HCT116 (cell line): ENCODE measurements at regions not wholly inside any gene's neighbourhood (a gene's known extent, or its start where the extent isn't known, plus 50 kb on each side); places are given as distances from the start of the nearest gene placed in this dataset.

Source experiments
- ATAC-seq: fragments of 200-7000 bp; cut with Tn5 transposase; 2 replicates; pipeline ENCODE4 v1.9.1; 2020; ENCODE audit warnings: mild to moderate bottlenecking, moderate library complexity
- BruUV-seq: library from RNA; stranded (reverse); fragments of 400-500 nt; replicated peaks from 2 replicates; lab custom pipeline; 2021; lab: Mats Ljungman, UMichigan
- CTCF ChIA-PET: fragments of 300-600 bp; sonication (Branson Sonifier 250); formaldehyde crosslinking; loops from one replicate; lab custom pipeline; 2021; ENCODE audit warnings: antibody characterized with exemption; lab: Charles Lee
- POLR2A ChIA-PET: fragments of 300-600, 350-600 bp; sonication (Branson Sonifier 250); formaldehyde crosslinking; loops from one replicate; lab custom pipeline; 2021; ENCODE audit warnings: antibody characterized with exemption; lab: Charles Lee
- RAD21 ChIA-PET, 2 experiments: fragments of 300-600 bp; sonication (Branson Sonifier 250); formaldehyde crosslinking; loops; one replicate each; lab custom pipeline; 2023; ENCODE audit warnings: low total read pairs in 2 of 2; ENCODE audit not compliant: uncharacterized antibody in 2 of 2, unreplicated experiment in 2 of 2, low non-redundant PET in 1 of 2; lab: Charles Lee
- DNase-seq: peaks from one replicate; pipeline ENCODE4 v3.0.0-alpha.2; 2010; ENCODE audit warnings: low read depth, low spot score
- H2AFZ ChIP-seq: fragments of 200-600 bp; shearing (Covaris generic), sonication (generic); 2 replicates; pipeline ENCODE4 v1.6.1; 2017; ENCODE audit warnings: low read depth, mixed run types, mixed read lengths, antibody characterized with exemption, low read length; ENCODE audit not compliant: poor library complexity, severe bottlenecking
- H3K27ac ChIP-seq: 2 replicates; pipeline ENCODE4 v1.5.1; 2012; ENCODE audit warnings: low read depth, low read length
- H3K27me3 ChIP-seq: fragments of 200-600 bp; sonication (generic); 2 replicates; pipeline ENCODE4 v1.6.1; 2016; ENCODE audit warnings: mixed run types, low read length, mixed read lengths; ENCODE audit not compliant: insufficient read depth
- H3K36me3 ChIP-seq, 2 experiments: fragments of 200-500 bp in 1 of 2; fragments of 200-600 bp in 1 of 2; sonication (Bioruptor generic) in 1 of 2; sonication (generic) in 1 of 2; 2 replicates each; pipeline versions ENCODE4 v1.5.1 to v1.6.1; 2014 to 2016; ENCODE audit warnings: low read length in 2 of 2, inconsistent platforms in 1 of 2, mixed read lengths in 1 of 2, mixed run types in 1 of 2; ENCODE audit not compliant: insufficient read depth in 2 of 2, control insufficient read depth in 1 of 2
- H3K4me1 ChIP-seq, 2 experiments: fragments of 200-600 bp in 1 of 2; sonication (generic) in 1 of 2; 2 replicates each; pipeline versions ENCODE4 v1.5.1 to v1.6.1; 2012 to 2017; ENCODE audit warnings: low read length in 2 of 2, inconsistent platforms in 1 of 2, mild to moderate bottlenecking in 1 of 2, mixed read lengths in 1 of 2, mixed run types in 1 of 2, moderate library complexity in 1 of 2; ENCODE audit not compliant: insufficient read depth in 2 of 2, control insufficient read depth in 1 of 2
- H3K4me2 ChIP-seq: fragments of 200-600 bp; sonication (generic); 2 replicates; pipeline ENCODE4 v1.6.1; 2017; ENCODE audit warnings: mixed run types, low read length, mixed read lengths
- H3K4me3 ChIP-seq, 2 experiments: fragments of 200-600 bp in 1 of 2; sonication (generic) in 1 of 2; replicated peaks in 1 of 2; 2 replicates each; pipeline ENCODE4 v1.5.1; 2011 to 2016; ENCODE audit warnings: low read length in 2 of 2, control low read depth in 1 of 2, low read depth in 1 of 2, mild to moderate bottlenecking in 1 of 2, mixed read lengths in 1 of 2, mixed run types in 1 of 2
- H3K79me2 ChIP-seq: fragments of 200-600 bp; sonication (generic); 2 replicates; pipeline ENCODE4 v1.6.1; 2017; ENCODE audit warnings: mild to moderate bottlenecking, mixed run types, low read length, moderate library complexity, mixed read lengths; ENCODE audit not compliant: insufficient read depth
- H3K9ac ChIP-seq: fragments of 200-600 bp; sonication (generic); 2 replicates; pipeline ENCODE4 v1.6.1; 2016; ENCODE audit warnings: low read length, mixed read lengths
- H3K9me2 ChIP-seq: fragments of 200-600 bp; sonication (generic), shearing (Covaris generic); 2 replicates; pipeline ENCODE4 v1.6.1; 2017; ENCODE audit warnings: mixed run types, mild to moderate bottlenecking, moderate library complexity; ENCODE audit not compliant: insufficient read depth
- H3K9me3 ChIP-seq, 2 experiments: fragments of 200-500 bp in 1 of 2; fragments of 200-600 bp in 1 of 2; sonication (Bioruptor generic) in 1 of 2; sonication (generic) in 1 of 2; 2 replicates each; pipeline ENCODE4 v1.6.1; 2014 to 2017; ENCODE audit warnings: low read length in 2 of 2, mixed read lengths in 2 of 2, inconsistent platforms in 1 of 2, low read depth in 1 of 2, mild to moderate bottlenecking in 1 of 2, mixed run types in 1 of 2, moderate library complexity in 1 of 2; ENCODE audit not compliant: control insufficient read depth in 1 of 2, insufficient read depth in 1 of 2
- H4K20me1 ChIP-seq: fragments of 200-600 bp; sonication (generic), shearing (Covaris generic); 2 replicates; pipeline ENCODE4 v1.6.1; 2017; ENCODE audit warnings: mixed run types, mild to moderate bottlenecking, moderate library complexity; ENCODE audit not compliant: insufficient read depth
- CBX3 ChIP-seq: IDR thresholded peaks from 2 replicates; pipeline ENCODE4 v1.6.1; 2012; ENCODE audit warnings: low read depth
- EZH2phosphoT487 ChIP-seq: fragments of 200-600 bp; IDR thresholded peaks from 2 replicates; pipeline ENCODE4 v1.6.1; 2018; ENCODE audit warnings: antibody characterized with exemption, borderline replicate concordance
- JUND ChIP-seq: IDR thresholded peaks from 2 replicates; pipeline ENCODE4 v1.6.1; 2012
- POLR2A ChIP-seq: IDR thresholded peaks from 2 replicates; pipeline ENCODE4 v1.7.0; 2011; ENCODE audit warnings: borderline replicate concordance; ENCODE audit not compliant: insufficient read depth, insufficient read length; ENCODE audit errors: extremely low read depth
- POLR2AphosphoS5 ChIP-seq: IDR thresholded peaks from 2 replicates; pipeline ENCODE4 v1.6.1; 2011; ENCODE audit warnings: mild to moderate bottlenecking, low read depth, low read length, moderate library complexity
- RAD21 ChIP-seq: IDR thresholded peaks from 2 replicates; pipeline ENCODE4 v1.6.1; 2012; ENCODE audit warnings: low read depth, mild to moderate bottlenecking
- SP1 ChIP-seq: IDR thresholded peaks from 2 replicates; pipeline ENCODE4 v1.6.1; 2012; ENCODE audit warnings: low read depth
- TCF7L2 ChIP-seq: IDR thresholded peaks from 2 replicates; pipeline ENCODE4 v1.7.0; 2011; ENCODE audit warnings: borderline replicate concordance, inconsistent platforms; ENCODE audit not compliant: insufficient read depth, insufficient read length; ENCODE audit errors: extremely low read depth
- intact Hi-C: fragments of 100-400 bp; cut with micrococcal nuclease; formaldehyde crosslinking; loops from 2 replicates; pipeline ENCODE4 v1.10.0; 2022
- TF ChIP-seq, protein P1 (sequence below): IDR thresholded peaks from 2 replicates; pipeline ENCODE4 v1.6.1; 2012
- TF ChIP-seq, protein P2 (sequence below): IDR thresholded peaks from 2 replicates; pipeline ENCODE4 v1.6.1; 2012
- TF ChIP-seq, protein P3 (sequence below), 3 experiments: fragments of 200-600 bp in 1 of 3; sonication (generic) in 1 of 3; IDR thresholded peaks in 2 of 3; conservative IDR thresholded peaks in 1 of 3; 2 replicates each; pipeline ENCODE4 v1.5.1; 2012 to 2017; ENCODE audit warnings: low read depth in 2 of 3, low read length in 2 of 3, antibody characterized with exemption in 1 of 3, borderline replicate concordance in 1 of 3, control low read depth in 1 of 3, mild to moderate bottlenecking in 1 of 3, mixed read lengths in 1 of 3, mixed run types in 1 of 3, moderate library complexity in 1 of 3; ENCODE audit not compliant: insufficient read depth in 1 of 3
- TF ChIP-seq, protein P4 (sequence below): IDR thresholded peaks from 2 replicates; pipeline ENCODE4 v1.6.1; 2012; ENCODE audit warnings: low read depth

DNA sequence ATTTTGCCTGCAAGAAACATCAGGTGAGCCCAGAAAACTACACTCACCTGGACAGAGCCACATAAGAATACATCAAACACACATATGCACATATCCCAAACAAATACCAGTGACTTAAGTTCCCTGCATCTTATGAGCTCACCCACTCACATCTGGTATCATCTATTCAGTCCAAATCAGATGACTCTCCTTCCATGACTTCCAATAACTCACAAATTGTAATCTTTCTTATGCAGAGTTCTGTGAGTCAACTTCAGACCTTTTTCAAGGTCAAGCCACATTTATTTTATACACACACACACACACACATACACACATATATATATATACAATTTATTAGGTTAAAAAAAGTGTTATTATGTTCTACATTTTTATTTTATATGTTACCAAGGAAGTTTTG is 1711.9 kb upstream of the CDH9 start:
- Histone ChIP-seq H2AFZ (no peak overlapping the region), H3K27me3 (no peaks in the 10 kb centered on the region), H3K4me2 (no peak overlapping the region), H4K20me1 (no peaks in the 10 kb centered on the region), H3K9me3 (peaks cover 3 to 4% of the 10 kb centered on the region in 2 experiments; a peak in 2 of 4 replicates), H3K9ac (no peak overlapping the region), H3K4me1 (no peaks in the 10 kb centered on the region), H3K9me2 (no peaks in the 10 kb centered on the region), H3K4me3 (no peak overlapping the region), H3K27ac (no peak overlapping the region), H3K79me2 (no peaks in the 10 kb centered on the region), H3K36me3 (no peaks in the 10 kb centered on the region)
- ChIA-PET RAD21 (no interaction called here), CTCF (no interaction called here), POLR2A (no interaction called here)
- TF ChIP-seq, protein P1, sequence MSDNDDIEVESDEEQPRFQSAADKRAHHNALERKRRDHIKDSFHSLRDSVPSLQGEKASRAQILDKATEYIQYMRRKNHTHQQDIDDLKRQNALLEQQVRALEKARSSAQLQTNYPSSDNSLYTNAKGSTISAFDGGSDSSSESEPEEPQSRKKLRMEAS: no peak
- no peak for TF ChIP-seq CBX3
- no peak for TF ChIP-seq SP1
- no peak for TF ChIP-seq JUND
- intact Hi-C loops: no loop called here
- BruUV-seq: no TSS peak
- DNase-seq (no peak), ATAC-seq (no peak)

DNA sequence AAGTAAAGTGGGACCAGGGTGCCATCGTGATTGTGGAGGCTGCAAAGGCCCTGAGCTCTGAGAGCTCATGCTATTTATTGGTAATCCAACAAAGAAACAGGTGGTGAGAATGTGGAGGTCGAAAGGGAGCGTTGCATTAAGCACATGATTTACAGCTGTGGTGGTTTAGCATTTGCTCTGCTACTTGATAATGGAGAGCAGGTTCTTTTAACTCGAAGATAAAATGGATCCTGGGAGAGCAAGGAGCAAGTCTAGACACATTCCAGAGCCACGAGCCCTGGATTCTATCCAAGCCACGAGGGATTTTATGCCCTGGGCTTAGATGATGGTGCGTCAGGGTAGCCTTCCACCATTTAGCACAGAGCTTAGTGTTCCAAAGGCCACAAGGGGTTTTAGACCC is 1710.1 kb upstream of the CDH9 start:
- Histone ChIP-seq H3K4me2 (no peak overlapping the region), H3K27ac (no peak overlapping the region), H3K4me1 (no peaks in the 10 kb centered on the region), H3K27me3 (no peaks in the 10 kb centered on the region), H3K4me3 (no peak overlapping the region), H3K9ac (no peak overlapping the region), H4K20me1 (no peaks in the 10 kb centered on the region), H3K79me2 (no peaks in the 10 kb centered on the region), H3K36me3 (no peaks in the 10 kb centered on the region), H3K9me3 (peaks cover 3 to 9% of the 10 kb centered on the region in 2 experiments; a peak in 2 of 4 replicates), H3K9me2 (no peaks in the 10 kb centered on the region), H2AFZ (no peak overlapping the region)
- no peak for ATAC-seq
- RAD21 ChIA-PET: no interaction called here
- CTCF ChIA-PET: no interaction called here
- no TSS peak for BruUV-seq
- DNase-seq: no peak
- intact Hi-C loops: no loop called here
- POLR2A ChIA-PET: no interaction called here
- TF ChIP-seq, protein P2, sequence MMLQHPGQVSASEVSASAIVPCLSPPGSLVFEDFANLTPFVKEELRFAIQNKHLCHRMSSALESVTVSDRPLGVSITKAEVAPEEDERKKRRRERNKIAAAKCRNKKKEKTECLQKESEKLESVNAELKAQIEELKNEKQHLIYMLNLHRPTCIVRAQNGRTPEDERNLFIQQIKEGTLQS: no peak
- TF ChIP-seq POLR2A (no peak), TCF7L2 (no peak), RAD21 (no peak), POLR2AphosphoS5 (no peak), EZH2phosphoT487 (no peak), SP1 (no peak)
- TF ChIP-seq, protein P3, sequence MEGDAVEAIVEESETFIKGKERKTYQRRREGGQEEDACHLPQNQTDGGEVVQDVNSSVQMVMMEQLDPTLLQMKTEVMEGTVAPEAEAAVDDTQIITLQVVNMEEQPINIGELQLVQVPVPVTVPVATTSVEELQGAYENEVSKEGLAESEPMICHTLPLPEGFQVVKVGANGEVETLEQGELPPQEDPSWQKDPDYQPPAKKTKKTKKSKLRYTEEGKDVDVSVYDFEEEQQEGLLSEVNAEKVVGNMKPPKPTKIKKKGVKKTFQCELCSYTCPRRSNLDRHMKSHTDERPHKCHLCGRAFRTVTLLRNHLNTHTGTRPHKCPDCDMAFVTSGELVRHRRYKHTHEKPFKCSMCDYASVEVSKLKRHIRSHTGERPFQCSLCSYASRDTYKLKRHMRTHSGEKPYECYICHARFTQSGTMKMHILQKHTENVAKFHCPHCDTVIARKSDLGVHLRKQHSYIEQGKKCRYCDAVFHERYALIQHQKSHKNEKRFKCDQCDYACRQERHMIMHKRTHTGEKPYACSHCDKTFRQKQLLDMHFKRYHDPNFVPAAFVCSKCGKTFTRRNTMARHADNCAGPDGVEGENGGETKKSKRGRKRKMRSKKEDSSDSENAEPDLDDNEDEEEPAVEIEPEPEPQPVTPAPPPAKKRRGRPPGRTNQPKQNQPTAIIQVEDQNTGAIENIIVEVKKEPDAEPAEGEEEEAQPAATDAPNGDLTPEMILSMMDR (IDR thresholded peaks at IDR 0.05 in 2 of 3, conservative IDR thresholded peaks at IDR 0.05 in 1 of 3; ENCODE audit: borderline replicate concordance in 1 of 3, insufficient read depth in 1 of 3, low read depth in 2 of 3, low read length in 2 of 3): no peak
- TF ChIP-seq, protein P4, sequence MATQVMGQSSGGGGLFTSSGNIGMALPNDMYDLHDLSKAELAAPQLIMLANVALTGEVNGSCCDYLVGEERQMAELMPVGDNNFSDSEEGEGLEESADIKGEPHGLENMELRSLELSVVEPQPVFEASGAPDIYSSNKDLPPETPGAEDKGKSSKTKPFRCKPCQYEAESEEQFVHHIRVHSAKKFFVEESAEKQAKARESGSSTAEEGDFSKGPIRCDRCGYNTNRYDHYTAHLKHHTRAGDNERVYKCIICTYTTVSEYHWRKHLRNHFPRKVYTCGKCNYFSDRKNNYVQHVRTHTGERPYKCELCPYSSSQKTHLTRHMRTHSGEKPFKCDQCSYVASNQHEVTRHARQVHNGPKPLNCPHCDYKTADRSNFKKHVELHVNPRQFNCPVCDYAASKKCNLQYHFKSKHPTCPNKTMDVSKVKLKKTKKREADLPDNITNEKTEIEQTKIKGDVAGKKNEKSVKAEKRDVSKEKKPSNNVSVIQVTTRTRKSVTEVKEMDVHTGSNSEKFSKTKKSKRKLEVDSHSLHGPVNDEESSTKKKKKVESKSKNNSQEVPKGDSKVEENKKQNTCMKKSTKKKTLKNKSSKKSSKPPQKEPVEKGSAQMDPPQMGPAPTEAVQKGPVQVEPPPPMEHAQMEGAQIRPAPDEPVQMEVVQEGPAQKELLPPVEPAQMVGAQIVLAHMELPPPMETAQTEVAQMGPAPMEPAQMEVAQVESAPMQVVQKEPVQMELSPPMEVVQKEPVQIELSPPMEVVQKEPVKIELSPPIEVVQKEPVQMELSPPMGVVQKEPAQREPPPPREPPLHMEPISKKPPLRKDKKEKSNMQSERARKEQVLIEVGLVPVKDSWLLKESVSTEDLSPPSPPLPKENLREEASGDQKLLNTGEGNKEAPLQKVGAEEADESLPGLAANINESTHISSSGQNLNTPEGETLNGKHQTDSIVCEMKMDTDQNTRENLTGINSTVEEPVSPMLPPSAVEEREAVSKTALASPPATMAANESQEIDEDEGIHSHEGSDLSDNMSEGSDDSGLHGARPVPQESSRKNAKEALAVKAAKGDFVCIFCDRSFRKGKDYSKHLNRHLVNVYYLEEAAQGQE: no peak
- TF ChIP-seq, protein P1: no peak
